ENCODE measurements at regions not wholly inside any gene's neighbourhood (a gene's known extent, or its start where the extent isn't known, plus 50 kb on each side); places are given as distances from the start of the nearest gene placed in this dataset.
"Not testable (repeated sequence)": the region's sequence is repeated elsewhere in the genome, so short reads cannot be mapped to it uniquely, and the experiment has no call there.

- ChIA-PET POLR2A (no interaction called here), CTCF (no interaction called here)
- TF ChIP-seq, protein P1, sequence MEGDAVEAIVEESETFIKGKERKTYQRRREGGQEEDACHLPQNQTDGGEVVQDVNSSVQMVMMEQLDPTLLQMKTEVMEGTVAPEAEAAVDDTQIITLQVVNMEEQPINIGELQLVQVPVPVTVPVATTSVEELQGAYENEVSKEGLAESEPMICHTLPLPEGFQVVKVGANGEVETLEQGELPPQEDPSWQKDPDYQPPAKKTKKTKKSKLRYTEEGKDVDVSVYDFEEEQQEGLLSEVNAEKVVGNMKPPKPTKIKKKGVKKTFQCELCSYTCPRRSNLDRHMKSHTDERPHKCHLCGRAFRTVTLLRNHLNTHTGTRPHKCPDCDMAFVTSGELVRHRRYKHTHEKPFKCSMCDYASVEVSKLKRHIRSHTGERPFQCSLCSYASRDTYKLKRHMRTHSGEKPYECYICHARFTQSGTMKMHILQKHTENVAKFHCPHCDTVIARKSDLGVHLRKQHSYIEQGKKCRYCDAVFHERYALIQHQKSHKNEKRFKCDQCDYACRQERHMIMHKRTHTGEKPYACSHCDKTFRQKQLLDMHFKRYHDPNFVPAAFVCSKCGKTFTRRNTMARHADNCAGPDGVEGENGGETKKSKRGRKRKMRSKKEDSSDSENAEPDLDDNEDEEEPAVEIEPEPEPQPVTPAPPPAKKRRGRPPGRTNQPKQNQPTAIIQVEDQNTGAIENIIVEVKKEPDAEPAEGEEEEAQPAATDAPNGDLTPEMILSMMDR (IDR thresholded peaks at IDR 0.05; ENCODE audit: unreplicated experiment) = no peak
- Mint-ChIP-seq H3K9me3 (ENCODE audit: unreplicated experiment) (no peaks in the 10 kb centered on the region), H3K4me3 (ENCODE audit: unreplicated experiment) (no peak overlapping the region), H3K4me1 (ENCODE audit: insufficient read depth, unreplicated experiment) (no peaks in the 10 kb centered on the region), H3K27me3 (ENCODE audit: insufficient read depth, unreplicated experiment) (no peaks in the 10 kb centered on the region), H3K27ac (ENCODE audit: low read depth, unreplicated experiment) (no peak overlapping the region), H3K36me3 (ENCODE audit: insufficient read depth, unreplicated experiment) (peaks cover 6% of the 10 kb centered on the region)
- no TSS peak for BruUV-seq (replicated peaks)
- DNase-seq (ENCODE audit: unreplicated experiment) = peak; percentile 3
- intact Hi-C loops (cut with micrococcal nuclease) = no loop called here
Observed at GRCh38 chr1:224014330-224014649, 99.6 kb upstream of the FBXO28 start.

GRCh38 chr1:224013626-224014329, 100.1 kb upstream of the FBXO28 start:
- POLR2A ChIA-PET; CTCF ChIA-PET; BruUV-seq (replicated peaks); H3K27ac Mint-ChIP-seq (ENCODE audit: low read depth, unreplicated experiment); H3K4me1 Mint-ChIP-seq (ENCODE audit: insufficient read depth, unreplicated experiment); H3K4me3 Mint-ChIP-seq (ENCODE audit: unreplicated experiment); H3K36me3 Mint-ChIP-seq (ENCODE audit: insufficient read depth, unreplicated experiment); H3K9me3 Mint-ChIP-seq (ENCODE audit: unreplicated experiment); H3K27me3 Mint-ChIP-seq (ENCODE audit: insufficient read depth, unreplicated experiment); intact Hi-C loops (cut with micrococcal nuclease): not testable (repeated sequence)
- peak; percentile 8 for DNase-seq (ENCODE audit: unreplicated experiment)

DNA sequence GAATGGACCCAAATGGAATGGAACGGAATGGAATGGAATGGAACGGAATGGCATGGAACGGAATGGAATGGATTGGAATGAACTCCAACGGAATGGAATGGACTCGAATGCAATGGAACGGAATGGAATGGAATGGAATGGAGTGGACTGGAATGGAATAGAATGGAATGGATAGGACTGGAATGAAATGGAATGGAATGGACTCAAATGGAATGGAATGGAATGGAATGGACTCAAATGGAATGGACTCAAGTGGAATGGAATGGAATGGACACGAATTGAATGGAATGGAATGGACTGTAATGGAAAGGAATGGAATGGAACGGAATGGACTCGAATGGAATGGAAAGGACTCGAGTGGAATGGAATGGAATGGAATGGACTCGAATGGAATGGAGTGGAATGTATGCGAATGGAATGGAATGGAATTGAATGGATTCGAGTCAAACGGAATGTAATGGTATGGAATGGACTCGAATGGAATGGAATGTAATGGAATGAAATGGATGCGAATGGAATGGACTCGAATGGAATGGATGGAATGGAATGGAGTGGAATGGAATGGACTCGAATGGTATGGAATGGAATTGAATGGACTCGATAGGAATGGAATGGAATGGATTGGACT, 101.0 kb upstream of the FBXO28 start:
- H3K4me1 Mint-ChIP-seq (ENCODE audit: insufficient read depth, unreplicated experiment); H3K27me3 Mint-ChIP-seq (ENCODE audit: insufficient read depth, unreplicated experiment); H3K27ac Mint-ChIP-seq (ENCODE audit: low read depth, unreplicated experiment); POLR2A ChIA-PET; CTCF ChIA-PET; BruUV-seq (replicated peaks); intact Hi-C loops (cut with micrococcal nuclease); H3K4me3 Mint-ChIP-seq (ENCODE audit: unreplicated experiment); H3K9me3 Mint-ChIP-seq (ENCODE audit: unreplicated experiment): not testable (repeated sequence)
- peak; percentile 8 for DNase-seq (ENCODE audit: unreplicated experiment)
- peaks cover 15% of the 10 kb centered on the region for H3K36me3 Mint-ChIP-seq (ENCODE audit: insufficient read depth, unreplicated experiment)

DNA sequence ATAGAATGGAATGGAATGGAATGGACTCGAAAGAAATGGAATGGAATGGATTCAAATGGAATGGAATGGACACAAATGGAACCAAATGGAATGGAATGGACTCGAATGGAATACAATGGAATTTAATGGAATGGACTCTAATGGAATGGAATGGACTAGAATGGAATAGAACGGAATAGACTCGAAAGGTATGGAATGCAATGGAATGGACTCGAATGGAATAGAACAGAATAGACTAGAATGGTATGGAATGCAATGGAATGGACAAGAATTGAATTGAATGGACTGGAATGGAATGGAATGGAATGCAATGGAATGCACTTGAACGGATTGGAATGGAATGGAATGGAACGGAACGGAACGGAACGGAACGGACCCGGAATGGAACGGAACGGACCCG, 101.7 kb upstream of the FBXO28 start:
- not testable (repeated sequence) for BruUV-seq (replicated peaks)

GRCh38 chr1:224011751-224012150, 102.2 kb upstream of the FBXO28 start:
- H3K27me3 Mint-ChIP-seq (ENCODE audit: insufficient read depth, unreplicated experiment); H3K9me3 Mint-ChIP-seq (ENCODE audit: unreplicated experiment); H3K4me1 Mint-ChIP-seq (ENCODE audit: insufficient read depth, unreplicated experiment); intact Hi-C loops (cut with micrococcal nuclease); DNase-seq (ENCODE audit: unreplicated experiment); H3K4me3 Mint-ChIP-seq (ENCODE audit: unreplicated experiment); H3K27ac Mint-ChIP-seq (ENCODE audit: low read depth, unreplicated experiment); POLR2A ChIA-PET; CTCF ChIA-PET; BruUV-seq (replicated peaks): not testable (repeated sequence)
- H3K36me3 Mint-ChIP-seq (ENCODE audit: insufficient read depth, unreplicated experiment) = peaks cover 20% of the 10 kb centered on the region

More for the DNA sequence above, 101.7 kb upstream of the FBXO28 start:
- DNase-seq (ENCODE audit: unreplicated experiment); H3K27ac Mint-ChIP-seq (ENCODE audit: low read depth, unreplicated experiment); H3K4me1 Mint-ChIP-seq (ENCODE audit: insufficient read depth, unreplicated experiment); H3K27me3 Mint-ChIP-seq (ENCODE audit: insufficient read depth, unreplicated experiment); H3K9me3 Mint-ChIP-seq (ENCODE audit: unreplicated experiment); CTCF ChIA-PET; POLR2A ChIA-PET; H3K4me3 Mint-ChIP-seq (ENCODE audit: unreplicated experiment); intact Hi-C loops (cut with micrococcal nuclease): not testable (repeated sequence)
- H3K36me3 Mint-ChIP-seq (ENCODE audit: insufficient read depth, unreplicated experiment) = peaks cover 20% of the 10 kb centered on the region

GRCh38 chr1:224011153-224011552, 102.8 kb upstream of the FBXO28 start:
- H3K27ac Mint-ChIP-seq (ENCODE audit: low read depth, unreplicated experiment); H3K4me1 Mint-ChIP-seq (ENCODE audit: insufficient read depth, unreplicated experiment); BruUV-seq (replicated peaks); CTCF ChIA-PET; intact Hi-C loops (cut with micrococcal nuclease); H3K4me3 Mint-ChIP-seq (ENCODE audit: unreplicated experiment); DNase-seq (ENCODE audit: unreplicated experiment); H3K27me3 Mint-ChIP-seq (ENCODE audit: insufficient read depth, unreplicated experiment); H3K9me3 Mint-ChIP-seq (ENCODE audit: unreplicated experiment): not testable (repeated sequence)
- POLR2A ChIA-PET = interaction anchor here (0.6 kb wide), 1 partner anchor 813 kb away, joined by 4 read pairs; no protein-coding TSS in a partner anchor
- peaks cover 23% of the 10 kb centered on the region for H3K36me3 Mint-ChIP-seq (ENCODE audit: insufficient read depth, unreplicated experiment)

DNA sequence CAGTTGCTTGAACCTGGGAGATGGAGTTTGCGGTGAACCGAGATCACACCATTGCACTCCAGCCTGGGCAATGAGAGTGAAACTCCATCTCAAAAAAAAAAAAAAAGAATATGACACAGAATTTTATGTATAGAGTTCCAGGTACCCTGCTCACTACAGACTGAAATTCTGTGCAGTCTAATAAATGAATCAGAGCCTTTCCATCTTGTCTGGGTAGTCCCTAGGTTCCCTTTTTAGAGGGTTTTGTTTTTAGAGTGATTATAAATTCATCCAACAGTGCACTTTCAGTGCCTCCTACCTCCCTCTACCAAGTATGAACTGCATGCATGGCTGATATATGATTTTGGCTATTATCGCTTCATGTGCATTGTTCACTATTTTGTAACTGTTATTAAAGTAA, 107.9 kb upstream of the FBXO28 start:
- H3K4me1 Mint-ChIP-seq (ENCODE audit: insufficient read depth, unreplicated experiment); H3K27me3 Mint-ChIP-seq (ENCODE audit: insufficient read depth, unreplicated experiment); CTCF ChIA-PET; H3K27ac Mint-ChIP-seq (ENCODE audit: low read depth, unreplicated experiment); DNase-seq (ENCODE audit: unreplicated experiment); BruUV-seq (replicated peaks); intact Hi-C loops (cut with micrococcal nuclease); POLR2A ChIA-PET; H3K9me3 Mint-ChIP-seq (ENCODE audit: unreplicated experiment); H3K4me3 Mint-ChIP-seq (ENCODE audit: unreplicated experiment): not testable (repeated sequence)
- H3K36me3 Mint-ChIP-seq (ENCODE audit: insufficient read depth, unreplicated experiment) = peaks cover 42% of the 10 kb centered on the region

All from MCF 10A (cell line).